OCI-LY1 (cell line): ENCODE measurements at regions not wholly inside any gene's neighbourhood (a gene's known extent, or its start where the extent isn't known, plus 50 kb on each side); places are given as distances from the start of the nearest gene placed in this dataset.

Source experiments
- H2AFZ ChIP-seq: fragments of 200-600 bp; sonication (generic), shearing (Covaris generic); 2 replicates; pipeline ENCODE4 v1.6.0; 2014; ENCODE audit warnings: antibody characterized with exemption, mild to moderate bottlenecking, low read length
- H3F3A ChIP-seq: fragments of 200-600 bp; sonication (generic), shearing (Covaris generic); 2 replicates; pipeline ENCODE4 v1.6.0; 2014; ENCODE audit warnings: mild to moderate bottlenecking, antibody characterized with exemption, low read length, moderate library complexity; ENCODE audit not compliant: insufficient read depth
- H3K27ac ChIP-seq: fragments of 200-600 bp; sonication (generic); 2 replicates; pipeline ENCODE4 v1.5.1; 2014; ENCODE audit warnings: low read length, mixed run types, mild to moderate bottlenecking, low read depth; ENCODE audit not compliant: poor library complexity, severe bottlenecking
- H3K27me3 ChIP-seq: fragments of 200-600 bp; sonication (generic); 2 replicates; pipeline ENCODE4 v1.6.0; 2014; ENCODE audit warnings: antibody characterized with exemption, mild to moderate bottlenecking, low read length, moderate library complexity; ENCODE audit not compliant: insufficient read depth
- H3K36me3 ChIP-seq: fragments of 200-600 bp; sonication (generic); 2 replicates; pipeline ENCODE4 v1.6.1; 2014; ENCODE audit warnings: mild to moderate bottlenecking, antibody characterized with exemption, low read length, moderate library complexity, mixed read lengths; ENCODE audit not compliant: insufficient read depth
- H3K4me1 ChIP-seq: fragments of 200-600 bp; sonication (generic); 2 replicates; pipeline ENCODE4 v1.5.1; 2014; ENCODE audit warnings: mild to moderate bottlenecking, low read length, moderate library complexity; ENCODE audit not compliant: insufficient read depth, severe bottlenecking
- H3K4me2 ChIP-seq: fragments of 200-600 bp; sonication (generic), shearing (Covaris generic); 2 replicates; pipeline ENCODE4 v1.6.1; 2014; ENCODE audit warnings: low read length
- H3K4me3 ChIP-seq: fragments of 200-600 bp; sonication (generic); 2 replicates; pipeline ENCODE4 v1.5.1; 2014; ENCODE audit warnings: low read length, low read depth, mild to moderate bottlenecking, mixed read lengths; ENCODE audit not compliant: poor library complexity, severe bottlenecking
- H3K79me2 ChIP-seq: fragments of 200-600 bp; shearing (Covaris generic); 2 replicates; pipeline ENCODE4 v1.6.1; 2016; ENCODE audit warnings: mixed run types, low read length, mixed read lengths; ENCODE audit not compliant: insufficient read depth
- H3K9ac ChIP-seq: fragments of 200-600 bp; sonication (generic), shearing (Covaris generic); 2 replicates; pipeline ENCODE4 v1.6.1; 2014; ENCODE audit warnings: mild to moderate bottlenecking, low read length, mixed read lengths
- H3K9me2 ChIP-seq: fragments of 200-600 bp; sonication (generic), shearing (Covaris generic); 2 replicates; pipeline ENCODE4 v1.6.1; 2014; ENCODE audit warnings: low read depth, mild to moderate bottlenecking, low read length, mixed read lengths
- H3K9me3 ChIP-seq: fragments of 200-600 bp; shearing (Covaris generic); 2 replicates; pipeline ENCODE4 v1.6.1; 2014; ENCODE audit warnings: low read length, mixed read lengths
- H4K20me1 ChIP-seq: fragments of 200-600 bp; sonication (generic), shearing (Covaris generic); 2 replicates; pipeline ENCODE4 v1.6.0; 2016; ENCODE audit warnings: mild to moderate bottlenecking, low read length; ENCODE audit not compliant: insufficient read depth
- EZH2 ChIP-seq: fragments of 200-600 bp; sonication (generic), shearing (Covaris generic); IDR thresholded peaks from 2 replicates; pipeline ENCODE4 v1.8.0; 2017; ENCODE audit warnings: borderline replicate concordance, mixed run types, mild to moderate bottlenecking, antibody characterized with exemption, low read length, moderate library complexity, mixed read lengths
- TF ChIP-seq, protein P1 (sequence below): fragments of 200-600 bp; sonication (generic), shearing (Covaris generic); IDR thresholded peaks from 2 replicates; pipeline ENCODE4 v1.5.1; 2017; ENCODE audit warnings: mild to moderate bottlenecking, antibody characterized with exemption, low read length, moderate library complexity, mixed read lengths

DNA sequence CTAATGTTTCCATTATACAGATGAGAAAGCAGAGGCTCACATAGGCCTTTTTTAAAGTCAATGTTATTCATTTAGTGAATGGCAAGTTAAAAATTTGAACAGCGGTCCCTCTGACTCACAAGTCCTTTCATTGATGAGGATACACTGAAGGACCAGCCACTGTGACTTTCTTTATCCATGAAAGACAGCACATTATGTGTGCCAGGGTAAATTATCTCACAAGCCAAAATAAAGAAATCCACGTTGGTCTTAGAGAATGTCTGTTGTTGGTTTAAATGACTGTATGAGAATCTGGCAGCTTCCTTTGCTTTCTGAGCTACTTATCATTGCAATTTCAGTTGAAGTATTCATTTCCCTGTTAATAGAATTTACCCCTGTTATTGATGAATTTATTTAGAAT, 485.1 kb downstream of the TBL1XR1 start:
- H3K9me2 ChIP-seq: no peaks in the 10 kb centered on the region
- no peaks in the 10 kb centered on the region for H4K20me1 ChIP-seq
- no peak overlapping the region for H3K4me2 ChIP-seq
- no peaks in the 10 kb centered on the region for H3K9me3 ChIP-seq
- H3K27me3 ChIP-seq: no peaks in the 10 kb centered on the region
- no peak overlapping the region for H3K4me3 ChIP-seq
- no peaks in the 10 kb centered on the region for H3K36me3 ChIP-seq
- H3K79me2 ChIP-seq: no peaks in the 10 kb centered on the region
- H3K4me1 ChIP-seq: no peaks in the 10 kb centered on the region
- no peak for TF ChIP-seq EZH2
- TF ChIP-seq, protein P1, sequence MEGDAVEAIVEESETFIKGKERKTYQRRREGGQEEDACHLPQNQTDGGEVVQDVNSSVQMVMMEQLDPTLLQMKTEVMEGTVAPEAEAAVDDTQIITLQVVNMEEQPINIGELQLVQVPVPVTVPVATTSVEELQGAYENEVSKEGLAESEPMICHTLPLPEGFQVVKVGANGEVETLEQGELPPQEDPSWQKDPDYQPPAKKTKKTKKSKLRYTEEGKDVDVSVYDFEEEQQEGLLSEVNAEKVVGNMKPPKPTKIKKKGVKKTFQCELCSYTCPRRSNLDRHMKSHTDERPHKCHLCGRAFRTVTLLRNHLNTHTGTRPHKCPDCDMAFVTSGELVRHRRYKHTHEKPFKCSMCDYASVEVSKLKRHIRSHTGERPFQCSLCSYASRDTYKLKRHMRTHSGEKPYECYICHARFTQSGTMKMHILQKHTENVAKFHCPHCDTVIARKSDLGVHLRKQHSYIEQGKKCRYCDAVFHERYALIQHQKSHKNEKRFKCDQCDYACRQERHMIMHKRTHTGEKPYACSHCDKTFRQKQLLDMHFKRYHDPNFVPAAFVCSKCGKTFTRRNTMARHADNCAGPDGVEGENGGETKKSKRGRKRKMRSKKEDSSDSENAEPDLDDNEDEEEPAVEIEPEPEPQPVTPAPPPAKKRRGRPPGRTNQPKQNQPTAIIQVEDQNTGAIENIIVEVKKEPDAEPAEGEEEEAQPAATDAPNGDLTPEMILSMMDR: no peak
- no peak overlapping the region for H2AFZ ChIP-seq
- H3K27ac ChIP-seq: no peak overlapping the region
- H3F3A ChIP-seq: no peaks in the 10 kb centered on the region
- H3K9ac ChIP-seq: no peak overlapping the region

DNA sequence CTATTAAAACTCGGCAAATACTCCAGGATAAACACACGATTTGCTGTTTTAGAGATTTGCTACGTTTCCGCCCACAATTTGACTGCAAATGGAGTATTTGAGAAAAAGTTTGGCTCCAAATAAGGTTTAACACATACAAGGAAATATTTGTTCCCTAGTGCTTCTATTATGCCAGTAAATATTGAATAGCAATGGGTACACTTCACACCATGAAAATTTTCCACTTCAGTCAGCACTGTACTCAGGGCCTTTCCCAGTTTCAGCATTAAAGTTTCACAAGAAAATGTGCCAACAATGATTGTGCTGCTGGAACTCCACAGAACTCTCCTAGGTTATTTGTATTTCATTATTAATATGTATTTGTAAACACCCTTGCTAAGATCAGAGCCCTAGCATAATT, 498.0 kb downstream of the TBL1XR1 start:
- Histone ChIP-seq H3F3A (no peaks in the 10 kb centered on the region), H3K27me3 (no peaks in the 10 kb centered on the region), H3K79me2 (no peaks in the 10 kb centered on the region), H3K9ac (no peak overlapping the region), H3K4me1 (no peaks in the 10 kb centered on the region), H3K4me3 (no peak overlapping the region), H3K36me3 (no peaks in the 10 kb centered on the region), H3K4me2 (no peak overlapping the region), H3K27ac (no peak overlapping the region), H3K9me3 (no peaks in the 10 kb centered on the region), H4K20me1 (no peaks in the 10 kb centered on the region), H3K9me2 (no peaks in the 10 kb centered on the region), H2AFZ (no peak overlapping the region)
- TF ChIP-seq, protein P1: no peak
- TF ChIP-seq EZH2: no peak

GRCh38 chr3:176697284-176697889, 499.9 kb downstream of the TBL1XR1 start:
- TF ChIP-seq, protein P1: no peak
- no peak for TF ChIP-seq EZH2
- H3K4me3 ChIP-seq: no peak overlapping the region
- no peaks in the 10 kb centered on the region for H3K9me3 ChIP-seq

More at GRCh38 chr3:176697284-176697889, 499.9 kb downstream of the TBL1XR1 start:
- H3K9me2 ChIP-seq: no peaks in the 10 kb centered on the region
- no peak overlapping the region for H3K27ac ChIP-seq
- no peak overlapping the region for H3K9ac ChIP-seq
- H4K20me1 ChIP-seq: no peaks in the 10 kb centered on the region
- no peaks in the 10 kb centered on the region for H3K27me3 ChIP-seq
- no peaks in the 10 kb centered on the region for H3K36me3 ChIP-seq
- no peak overlapping the region for H2AFZ ChIP-seq
- H3K4me2 ChIP-seq: no peak overlapping the region
- no peaks in the 10 kb centered on the region for H3K79me2 ChIP-seq
- no peaks in the 10 kb centered on the region for H3K4me1 ChIP-seq
- no peaks in the 10 kb centered on the region for H3F3A ChIP-seq
